Heart right ventricle (tissue), 16 donors: ENCODE measurements at regions not wholly inside any gene's neighbourhood (a gene's known extent, or its start where the extent isn't known, plus 50 kb on each side); places are given as distances from the start of the nearest gene placed in this dataset.
"Not testable (repeated sequence)": the region's sequence is repeated elsewhere in the genome, so short reads cannot be mapped to it uniquely, and the experiment has no call there.

ENCODE experiments used
- ATAC-seq, 8 donors: fragments of 200-7000 bp; cut with Tn5 transposase; one replicate each; pipeline ENCODE4 v1.9.1; 2020; ENCODE audit warnings: mild to moderate bottlenecking in 8 of 8, moderate library complexity in 8 of 8, moderate number of reproducible peaks in 1 of 8
- DNase-seq, 2 donors: peaks; one replicate each; pipeline ENCODE4 v3.0.0-alpha.2; 2020
- H3K27ac ChIP-seq, 10 donors: fragments of 200-600 bp; sonication (generic) in 2 of 10; one replicate each; pipeline versions ENCODE4 v1.5.0 to v1.8.0; 2020 to 2022; ENCODE audit warnings: mild to moderate bottlenecking in 3 of 10
- H3K27me3 ChIP-seq, 7 donors: fragments of 200-600 bp; one replicate each; pipeline ENCODE4 v1.8.0; 2021 to 2022; ENCODE audit warnings: mild to moderate bottlenecking in 2 of 7
- H3K36me3 ChIP-seq, 9 donors: fragments of 200-600 bp; sonication (generic) in 1 of 9; one replicate each; pipeline versions ENCODE4 v1.5.0 to v1.8.0; 2020 to 2022; ENCODE audit warnings: mild to moderate bottlenecking in 2 of 9
- H3K4me1 ChIP-seq, 9 donors: fragments of 200-600 bp; sonication (generic) in 1 of 9; one replicate each; pipeline versions ENCODE4 v1.5.0 to v1.8.0; 2020 to 2022; ENCODE audit warnings: mild to moderate bottlenecking in 4 of 9
- H3K4me3 ChIP-seq, 10 donors: fragments of 200-600 bp; sonication (generic) in 2 of 10; one replicate each; pipeline versions ENCODE4 v1.5.0 to v1.8.0; 2020 to 2022; ENCODE audit warnings: mild to moderate bottlenecking in 7 of 10, moderate library complexity in 2 of 10
- H3K9me3 ChIP-seq, 11 donors: fragments of 200-600 bp in 10 of 11; sonication (generic) in 2 of 11; one replicate each; pipeline versions ENCODE4 v1.5.0 to v1.8.0; 2013 to 2022; ENCODE audit warnings: mild to moderate bottlenecking in 2 of 11, control low read depth in 1 of 11, moderate library complexity in 1 of 11
- WGBS, 2 donors: extraction: QIAGEN DNeasy Blood & Tissue Kit; methylation state at CpG; one replicate each; pipeline ENCODE4 v1.1.7; 2013; ENCODE audit warnings: inconsistent platforms in 1 of 2; 5-methylcytosine and 5-hydroxymethylcytosine counted together
- intact Hi-C, 10 donors: fragments of 100-400 bp; cut with DNase I; formaldehyde crosslinking; loops; one replicate each; pipeline versions ENCODE4 v1.11.1 to v1.14.2; 2022
- TF ChIP-seq, protein P1 (sequence below), 9 donors: fragments of 200-600 bp; sonication (generic) in 2 of 9; IDR thresholded peaks; one replicate each; pipeline versions ENCODE4 v1.5.0 to v1.8.0; 2021 to 2022; ENCODE audit warnings: antibody characterized with exemption in 9 of 9, mild to moderate bottlenecking in 5 of 9, moderate library complexity in 1 of 9
- donor health status: Arrhythmogenic right ventricular cardiomyopathy.
- donor health status: ischemic (EF 13 %, LVEDD 7.1; RV severe dilation, severe dysfunction).
- donor health status: healthy with polysubstance abuse.
- donor health status: DM: no; HTN: yes; CAD: no.
- donor health status: DM: no; HTN: no; CAD: no.
- donor health status: ischemic (EF 25% LVEDD 6.9; RV normal size, moderate dysfunction).
- donor health status: ischemic (EF 25% LVEDD 5.7; RV mildly dilated, moderate dysfunction).
- donor health status: healthy.
- donor health status: DM: yes; HTN: yes; CAD: no.
- donor health status: Ischemic cardiomyopathy.
- donor health status: ischemic (EF 35%, LVEDD 5.7; RV mildly dilated, moderate dysfunction).
- donor health status: nonischemic (EF 11% LVEDD 7.7; RV severe dilation, severe dysfunction).
- donor health status: DM: yes; HTN: yes; CAD: no.
- donor health status: PGD.
- donor health status: ischemic (EF 29% LVEDD 5.4; RV normal size, mild dysfunction).
- donor health status: nonischemic (EF 23%, LVEDD 6.1; RV moderate dilation, normal function).

DNA sequence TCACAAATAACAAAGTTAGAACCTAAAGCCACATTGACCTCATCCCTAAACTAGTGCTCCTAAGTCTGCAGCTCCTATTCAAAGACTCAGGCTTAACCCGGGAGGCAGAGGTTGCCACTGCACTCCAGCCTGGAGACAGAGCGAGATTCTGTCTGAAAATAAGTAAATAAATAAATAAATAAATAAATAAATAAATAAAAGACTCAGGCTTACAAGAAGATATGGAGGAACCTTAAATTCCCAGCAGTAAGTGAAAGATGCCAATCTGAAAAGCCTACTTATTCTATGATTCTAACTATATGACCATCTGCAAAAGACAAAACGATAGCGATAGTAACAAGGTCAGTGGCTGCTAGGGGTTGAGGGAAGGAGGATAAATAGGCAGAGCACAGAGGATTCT is 101.7 kb downstream of the DDX1 start:
- Histone ChIP-seq H3K27ac (no peak overlapping the region), H3K36me3 (no peaks in the 10 kb centered on the region), H3K4me3 (no peak overlapping the region), H3K4me1 (peaks cover 0 to 6% (median 0%) of the 10 kb centered on the region in 9 donors), H3K27me3 (no peaks in the 10 kb centered on the region), H3K9me3 (no peaks in the 10 kb centered on the region)
- TF ChIP-seq, protein P1, sequence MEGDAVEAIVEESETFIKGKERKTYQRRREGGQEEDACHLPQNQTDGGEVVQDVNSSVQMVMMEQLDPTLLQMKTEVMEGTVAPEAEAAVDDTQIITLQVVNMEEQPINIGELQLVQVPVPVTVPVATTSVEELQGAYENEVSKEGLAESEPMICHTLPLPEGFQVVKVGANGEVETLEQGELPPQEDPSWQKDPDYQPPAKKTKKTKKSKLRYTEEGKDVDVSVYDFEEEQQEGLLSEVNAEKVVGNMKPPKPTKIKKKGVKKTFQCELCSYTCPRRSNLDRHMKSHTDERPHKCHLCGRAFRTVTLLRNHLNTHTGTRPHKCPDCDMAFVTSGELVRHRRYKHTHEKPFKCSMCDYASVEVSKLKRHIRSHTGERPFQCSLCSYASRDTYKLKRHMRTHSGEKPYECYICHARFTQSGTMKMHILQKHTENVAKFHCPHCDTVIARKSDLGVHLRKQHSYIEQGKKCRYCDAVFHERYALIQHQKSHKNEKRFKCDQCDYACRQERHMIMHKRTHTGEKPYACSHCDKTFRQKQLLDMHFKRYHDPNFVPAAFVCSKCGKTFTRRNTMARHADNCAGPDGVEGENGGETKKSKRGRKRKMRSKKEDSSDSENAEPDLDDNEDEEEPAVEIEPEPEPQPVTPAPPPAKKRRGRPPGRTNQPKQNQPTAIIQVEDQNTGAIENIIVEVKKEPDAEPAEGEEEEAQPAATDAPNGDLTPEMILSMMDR (IDR thresholded peaks at IDR 0.05): no peak
- DNase-seq (no peak), ATAC-seq (no peak)
- WGBS, 2 donors: 96 to 98% methylated on average over 4 of the region's 4 CpGs
- intact Hi-C loops: no loop called here

DNA sequence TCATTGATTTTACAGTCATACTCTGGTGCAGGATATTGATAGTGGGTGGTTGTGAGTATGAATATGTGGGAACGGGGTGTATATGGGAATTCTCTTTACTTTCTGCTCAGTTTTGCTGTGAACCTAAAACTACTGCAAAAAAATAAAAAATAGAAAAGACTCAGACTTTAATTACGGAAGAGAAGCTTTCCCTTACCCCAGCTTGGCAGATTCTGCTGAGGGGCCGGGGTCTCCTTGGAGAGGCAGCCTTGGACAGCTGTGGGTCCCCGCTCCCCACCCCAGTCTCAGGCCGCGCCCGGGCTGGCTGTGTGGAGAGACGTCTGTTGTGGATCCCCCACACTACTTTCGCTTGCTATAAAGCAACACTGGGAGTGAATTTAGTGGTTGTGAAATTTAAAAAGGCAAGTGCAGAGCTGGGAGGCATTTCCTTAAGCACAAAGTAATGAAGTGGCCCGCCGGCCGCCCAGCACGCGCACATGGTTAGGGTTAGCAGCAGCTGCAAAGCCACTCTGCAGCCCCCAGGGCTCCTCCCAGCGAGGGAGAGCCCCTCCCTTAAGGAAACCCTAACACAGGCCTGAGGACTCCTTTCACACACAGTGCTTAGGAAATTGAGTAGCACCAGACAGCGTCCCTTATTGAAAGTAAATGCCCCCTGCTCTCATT is 102.4 kb downstream of the DDX1 start:
- peak in 1 of 8 donors; percentile 33 for ATAC-seq
- no peaks in the 10 kb centered on the region for H3K27me3 ChIP-seq
- H3K9me3 ChIP-seq: no peaks in the 10 kb centered on the region
- TF ChIP-seq, protein P1 (IDR thresholded peaks at IDR 0.05): no peak
- H3K4me3 ChIP-seq: no peak overlapping the region
- 67 to 74% methylated on average over 16 of the region's 16 CpGs for WGBS, 2 donors
- H3K27ac ChIP-seq: no peak overlapping the region
- DNase-seq: no peak
- H3K4me1 ChIP-seq: peaks cover 0 to 6% (median 0%) of the 10 kb centered on the region in 9 donors
- H3K36me3 ChIP-seq: no peaks in the 10 kb centered on the region
- intact Hi-C loops: no loop called here

GRCh38 chr2:15694589-15694986 is 102.9 kb downstream of the DDX1 start:
- Histone ChIP-seq H3K9me3 (no peaks in the 10 kb centered on the region), H3K27ac (no peak overlapping the region), H3K4me3 (no peak overlapping the region), H3K4me1 (peaks cover 0 to 1% (median 0%) of the 10 kb centered on the region in 9 donors), H3K27me3 (no peaks in the 10 kb centered on the region), H3K36me3 (no peaks in the 10 kb centered on the region)
- TF ChIP-seq, protein P1 (IDR thresholded peaks at IDR 0.05): no peak
- ATAC-seq (no peak), DNase-seq (no peak)
- intact Hi-C loops: no loop called here
- 86 to 88% methylated on average over 7 of the region's 7 CpGs for WGBS, 2 donors

DNA sequence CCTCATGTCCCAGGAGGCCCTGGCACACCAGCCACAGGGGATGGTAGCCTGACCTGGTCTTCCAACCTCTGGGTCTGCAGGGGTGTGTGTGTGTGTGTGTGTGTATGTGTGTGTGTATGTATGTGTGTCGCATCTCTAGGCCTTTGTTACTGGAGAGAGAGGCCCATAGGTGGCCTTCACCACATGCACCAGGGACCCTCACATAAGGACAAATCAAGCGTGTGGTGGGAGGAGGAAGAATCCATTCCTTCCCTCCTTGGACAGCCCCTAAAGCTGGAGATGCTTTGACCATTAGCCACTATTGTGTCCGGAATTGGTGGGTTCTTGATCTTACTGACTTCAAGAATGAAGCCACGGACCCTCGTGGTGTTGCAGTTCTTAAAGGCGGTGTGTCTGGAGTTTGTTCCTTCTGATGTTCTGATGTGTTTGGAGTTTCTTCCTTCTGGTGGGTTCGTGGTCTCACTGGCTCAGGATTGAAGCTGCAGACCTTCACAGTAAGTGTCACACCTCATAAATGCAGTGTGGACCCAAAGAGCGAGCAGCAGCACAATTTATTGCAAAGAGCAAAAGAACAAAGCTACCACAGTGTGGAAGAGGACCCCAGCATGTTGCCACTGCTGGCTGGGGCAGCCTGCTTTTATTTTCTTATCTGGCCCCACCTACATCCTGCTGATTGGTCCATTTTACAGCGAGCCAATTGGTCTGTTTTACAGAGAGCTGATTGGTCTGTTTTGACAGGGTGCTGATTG is 104.1 kb downstream of the DDX1 start:
- TF ChIP-seq, protein P1 (IDR thresholded peaks at IDR 0.05): no peak
- ATAC-seq (no peak), DNase-seq (no peak)
- Histone ChIP-seq H3K4me1 (peaks cover 0 to 7% (median 0%) of the 10 kb centered on the region in 9 donors), H3K9me3 (no peaks in the 10 kb centered on the region), H3K36me3 (no peaks in the 10 kb centered on the region), H3K27me3 (no peaks in the 10 kb centered on the region), H3K4me3 (no peak overlapping the region), H3K27ac (no peak overlapping the region)
- 76 to 96% methylated on average over 9 of the region's 9 CpGs for WGBS, 2 donors
- intact Hi-C loops: no loop called here

DNA sequence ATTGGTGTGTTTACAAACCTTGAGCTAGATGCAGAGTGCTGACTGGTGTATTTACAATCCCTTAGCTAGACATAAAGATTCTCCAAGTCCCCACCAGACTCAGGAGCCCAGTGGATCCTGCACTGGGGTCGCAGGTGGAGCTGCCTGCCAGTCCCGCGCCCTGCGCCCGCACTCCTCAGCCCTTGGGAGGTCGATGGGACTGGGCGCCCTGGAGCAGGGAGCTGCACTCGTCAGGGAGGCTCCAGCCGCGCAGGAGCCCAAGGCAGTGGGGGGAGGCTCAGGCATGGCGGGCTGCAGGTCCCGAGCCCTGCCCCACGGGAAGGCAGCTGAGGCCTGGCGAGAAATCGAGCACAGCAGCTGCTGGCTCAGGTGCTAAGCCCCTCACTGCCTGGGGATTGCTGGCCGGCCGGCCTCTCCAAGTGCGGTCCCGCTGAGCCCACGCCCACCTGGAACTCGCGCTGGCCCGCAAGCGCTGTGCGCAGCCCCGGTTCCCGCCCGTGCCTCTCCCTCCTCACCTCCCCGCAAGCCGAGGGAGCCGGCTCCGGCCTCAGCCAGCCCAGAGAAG is 105.0 kb downstream of the DDX1 start:
- intact Hi-C loops, H3K27me3 ChIP-seq, H3K4me3 ChIP-seq, H3K36me3 ChIP-seq, H3K9me3 ChIP-seq, ATAC-seq, H3K27ac ChIP-seq, DNase-seq: not testable (repeated sequence)
- H3K4me1 ChIP-seq: peaks cover 0 to 12% (median 0%) of the 10 kb centered on the region in 9 donors
- WGBS, 2 donors: 79 to 97% methylated on average over 32 of the region's 32 CpGs
